ENCODE measurements at regions not wholly inside any gene's neighbourhood (a gene's known extent, or its start where the extent isn't known, plus 50 kb on each side); places are given as distances from the start of the nearest gene placed in this dataset.

GRCh38 chr15:94535298-94536048 is 304.1 kb downstream of the MCTP2 start:
- no peak for DNase-seq

- no peak for DNase-seq
Observed at GRCh38 chr15:94536549-94536948, 305.2 kb downstream of the MCTP2 start.

- DNase-seq, result no peak
Observed at GRCh38 chr15:94538280-94538679, 306.9 kb downstream of the MCTP2 start.

DNA sequence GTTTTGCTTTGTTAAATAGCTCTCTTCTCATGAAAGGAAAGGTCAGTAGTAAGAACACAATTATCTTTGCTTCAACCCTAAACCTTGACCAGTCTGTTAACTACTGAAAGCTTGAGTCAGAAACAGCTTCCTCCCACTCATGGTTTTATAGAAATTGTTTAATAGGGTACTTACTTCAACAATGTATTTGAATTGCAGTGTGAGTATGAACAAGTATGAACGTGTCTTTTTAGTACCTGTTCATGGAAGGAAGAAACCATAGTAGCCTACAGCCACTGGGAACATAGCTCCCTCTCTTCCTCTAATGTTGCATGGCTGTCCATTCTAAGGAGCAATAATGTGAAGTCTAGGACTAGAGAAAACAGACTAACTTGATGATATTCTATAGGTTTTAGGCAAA is 311.0 kb downstream of the MCTP2 start:
- no peak for DNase-seq

- no peak for DNase-seq
Observed at GRCh38 chr15:94546808-94547207, 315.4 kb downstream of the MCTP2 start.

GRCh38 chr15:94547711-94548110 is 316.4 kb downstream of the MCTP2 start:
- DNase-seq, result no peak

DNA sequence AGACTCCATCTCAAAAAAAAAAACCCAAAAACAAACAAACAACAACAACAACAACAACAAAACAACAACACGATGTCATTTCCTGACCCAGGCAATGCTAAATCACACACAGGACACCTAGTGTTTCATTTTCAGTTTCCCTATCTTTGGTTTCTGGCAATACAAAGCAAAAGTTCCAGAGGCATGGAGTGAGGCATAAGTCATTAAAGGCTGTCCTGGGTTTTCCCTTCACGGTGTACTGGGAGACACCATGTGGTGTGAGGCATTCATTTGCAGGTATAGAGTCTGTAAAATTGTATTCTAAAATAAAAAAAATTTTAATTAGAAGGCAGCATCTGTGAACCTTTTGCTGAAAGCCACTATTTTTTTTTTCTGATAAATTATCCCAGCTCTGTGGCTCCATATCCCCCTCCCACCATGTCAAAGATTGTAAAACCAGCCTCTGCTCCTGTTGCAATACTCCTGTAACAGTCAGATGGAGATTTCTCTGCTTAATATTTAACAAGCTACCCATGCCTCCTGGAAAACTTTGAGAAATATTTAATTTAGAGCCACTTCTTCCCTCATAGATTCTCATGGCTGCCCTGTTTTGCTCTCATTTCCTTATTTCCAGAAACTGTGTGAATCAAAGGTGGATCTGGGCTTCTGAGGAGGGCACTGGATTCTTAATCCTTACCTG is 324.6 kb downstream of the MCTP2 start:
- DNase-seq, result no peak

GRCh38 chr15:94561036-94561689 is 329.8 kb downstream of the MCTP2 start:
- no peak for DNase-seq

GRCh38 chr15:94563456-94563855 is 332.1 kb downstream of the MCTP2 start:
- no peak for DNase-seq

DNA sequence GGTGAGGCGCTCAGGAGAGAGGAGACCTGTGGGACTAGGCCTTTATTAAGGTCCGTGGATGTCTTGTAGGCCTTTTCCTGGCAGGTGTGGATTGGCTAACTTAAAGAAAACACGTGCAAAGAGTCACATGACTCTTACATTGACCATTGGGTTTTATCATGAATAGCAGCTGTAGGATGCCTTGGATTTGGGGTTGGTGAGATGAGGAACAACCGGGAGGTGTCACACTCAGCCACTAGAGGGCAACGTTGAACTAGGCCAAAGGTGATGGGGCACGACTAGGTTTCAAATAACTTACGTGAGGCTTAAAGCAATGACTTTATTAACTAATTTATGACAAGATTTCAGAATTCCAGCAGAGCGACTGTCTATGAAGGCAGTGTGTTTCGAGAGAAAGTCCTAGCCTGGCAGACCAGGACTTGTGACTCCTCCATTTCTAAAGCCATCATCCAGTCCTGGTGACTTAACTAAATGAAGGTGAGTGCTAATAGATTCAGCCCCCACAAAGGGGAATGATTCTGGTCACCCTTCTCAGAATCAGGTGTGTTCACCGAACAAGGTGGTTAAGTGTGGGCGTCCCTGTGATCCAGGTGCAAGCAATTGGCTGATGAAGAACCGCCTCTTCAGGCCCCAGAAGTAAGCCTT is 345.6 kb downstream of the MCTP2 start:
- no peak for DNase-seq

GRCh38 chr15:94579286-94579685 is 347.9 kb downstream of the MCTP2 start:
- DNase-seq, result no peak

DNA sequence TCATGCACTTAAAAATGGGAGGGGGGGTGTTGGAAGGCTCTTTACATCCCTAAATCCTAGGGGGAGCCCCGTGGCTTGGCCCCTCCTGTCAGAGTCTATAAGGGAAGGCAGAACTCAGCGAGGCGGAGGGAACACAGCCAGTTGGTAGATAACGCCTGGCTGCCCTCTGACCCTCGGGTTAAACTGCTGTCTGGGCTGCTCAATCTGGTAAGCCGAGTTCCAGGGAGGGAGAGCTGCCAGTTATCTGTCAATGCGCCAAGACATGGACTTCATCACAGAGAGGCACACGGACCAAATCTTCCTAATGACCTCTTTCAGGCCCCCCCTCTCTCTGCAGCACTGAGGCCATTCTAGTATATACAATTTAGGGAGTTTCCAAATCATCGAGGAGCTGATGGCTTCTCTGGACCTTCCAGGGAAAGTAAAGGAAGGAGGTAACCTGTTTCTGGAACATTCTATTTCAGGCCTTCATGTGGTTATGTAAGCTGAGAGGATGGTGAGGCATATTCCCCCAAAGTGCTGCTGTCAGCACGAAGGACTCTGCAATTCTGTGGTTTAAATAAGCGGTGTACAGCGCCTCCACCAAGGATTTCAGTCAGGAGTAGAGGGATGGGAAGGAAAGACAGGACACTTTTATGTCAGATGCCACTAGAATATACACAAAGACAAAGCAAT is 349.0 kb downstream of the MCTP2 start:
- DNase-seq, result no peak

DNA sequence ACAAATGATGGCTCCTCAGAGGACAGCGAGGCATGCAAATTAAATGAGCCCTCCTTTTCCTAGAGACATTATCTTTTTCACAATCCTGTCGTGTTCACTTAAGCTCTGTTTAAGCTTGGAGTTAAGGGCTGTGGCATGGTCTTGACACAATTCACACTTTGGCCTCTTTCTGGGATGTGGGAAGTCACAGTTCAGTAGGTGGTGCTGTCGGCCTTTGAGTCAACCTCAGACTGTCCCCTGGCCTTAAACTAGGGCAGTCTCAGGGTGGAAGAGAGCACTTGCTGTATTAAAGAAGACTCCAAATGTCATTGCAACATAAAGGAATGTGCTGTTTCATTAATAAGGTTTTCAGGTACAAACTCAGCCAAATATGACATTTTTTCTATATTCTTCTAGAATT is 351.0 kb downstream of the MCTP2 start:
- no peak for DNase-seq

DNA sequence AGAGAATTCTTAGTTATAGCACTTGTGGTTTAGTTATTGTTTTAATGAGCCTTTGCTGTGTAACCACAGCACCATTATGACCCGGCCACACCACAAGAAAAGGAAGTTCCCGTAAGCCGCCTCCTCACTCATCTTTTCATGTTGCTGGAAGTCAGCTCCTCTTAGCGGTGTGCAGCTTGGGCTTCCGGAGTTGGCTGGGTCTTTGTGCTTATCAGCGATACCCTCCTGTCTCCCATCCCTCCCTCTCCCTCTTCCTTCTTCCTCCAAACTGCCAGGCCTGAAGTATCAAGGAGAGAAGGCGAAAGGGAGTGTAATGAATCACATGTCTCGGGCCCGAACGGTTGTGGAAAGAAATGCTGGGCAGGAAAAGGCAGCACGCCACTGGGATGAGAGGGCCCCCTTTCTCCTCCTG is 353.5 kb downstream of the MCTP2 start:
- DNase-seq, result no peak

- no peak for DNase-seq
Observed at GRCh38 chr15:94586099-94586498, 354.7 kb downstream of the MCTP2 start.

DNA sequence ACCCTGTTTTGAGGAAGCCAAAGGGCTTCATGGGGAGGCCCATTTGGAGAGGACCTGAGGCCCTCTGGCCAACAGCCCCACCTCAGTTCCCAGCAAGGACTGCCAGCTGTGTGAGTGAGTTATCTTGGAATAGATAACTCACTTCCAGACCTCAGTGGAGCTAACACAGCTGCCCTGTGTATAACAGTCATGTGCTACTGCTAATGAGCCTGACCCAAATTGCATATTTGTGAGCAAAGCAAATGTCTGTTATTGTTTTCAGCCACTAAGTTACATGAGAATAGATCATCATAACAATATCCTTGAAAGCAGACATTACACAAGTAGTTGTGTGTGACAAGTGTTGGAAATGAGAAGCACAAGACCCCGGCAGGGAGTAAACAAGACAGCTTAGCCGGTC is 355.8 kb downstream of the MCTP2 start:
- DNase-seq, result no peak

DNA sequence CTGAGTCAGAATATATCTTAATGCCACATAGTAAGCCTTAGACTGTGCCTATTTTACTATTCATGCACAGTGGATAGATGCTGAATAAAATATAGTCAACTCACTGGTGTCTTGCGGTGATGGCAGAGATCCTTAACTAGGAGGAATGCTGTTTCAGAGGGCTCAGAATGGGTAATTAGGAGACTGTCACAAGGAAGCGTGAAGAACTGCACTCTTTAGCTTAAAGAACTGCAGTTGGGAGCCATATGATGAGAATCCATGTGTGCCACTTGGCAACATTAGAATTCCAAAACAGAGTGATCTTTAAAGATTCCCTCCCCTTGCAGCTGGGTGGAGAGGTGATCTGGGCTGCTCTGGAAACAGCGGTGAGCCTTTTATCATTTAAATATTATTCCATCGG is 357.6 kb downstream of the MCTP2 start:
- no peak for DNase-seq

- DNase-seq, result no peak
Observed at GRCh38 chr15:94592495-94592894, 361.1 kb downstream of the MCTP2 start.

GRCh38 chr15:94596707-94597106 is 365.3 kb downstream of the MCTP2 start:
- no peak for DNase-seq

GRCh38 chr15:94600505-94600904 is 369.1 kb downstream of the MCTP2 start:
- no peak for DNase-seq

- DNase-seq, result no peak
Observed at GRCh38 chr15:94602754-94603470, 371.6 kb downstream of the MCTP2 start.

DNA sequence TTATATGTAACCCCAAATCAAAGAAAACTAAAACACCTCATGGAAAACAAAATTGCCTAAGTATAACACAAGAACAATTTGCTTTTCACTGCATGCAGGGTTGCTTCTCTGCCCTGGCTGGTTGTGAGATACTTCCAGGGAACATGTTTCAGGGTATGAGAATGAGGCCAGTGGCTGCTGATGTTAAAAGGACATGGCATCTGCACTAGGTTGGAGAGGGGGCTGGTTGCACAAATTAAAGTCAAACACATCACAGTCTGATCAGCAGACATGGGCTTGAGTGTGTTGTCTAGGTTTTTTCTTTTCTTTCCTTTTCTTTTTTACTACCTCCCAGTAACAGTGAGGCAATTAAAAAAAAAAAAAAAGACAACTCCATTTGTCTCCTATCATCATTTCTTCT is 374.9 kb downstream of the MCTP2 start:
- DNase-seq, result no peak
